Breast epithelium (tissue), 4 donors: ENCODE measurements at regions not wholly inside any gene's neighbourhood (a gene's known extent, or its start where the extent isn't known, plus 50 kb on each side); places are given as distances from the start of the nearest gene placed in this dataset.

Experiments
- DNase-seq, 2 donors: peaks; one replicate each; pipeline ENCODE4 v3.0.0-alpha.2; 2019; ENCODE audit warnings: low spot score in 2 of 2
- H3K27ac ChIP-seq, 2 donors: fragments of 200-600 bp; sonication (generic) in 1 of 2; one replicate each; pipeline ENCODE4 v1.5.1; 2016 to 2019; ENCODE audit warnings: mild to moderate bottlenecking in 1 of 2
- H3K27me3 ChIP-seq, 2 donors: fragments of 200-600 bp; sonication (generic) in 1 of 2; one replicate each; pipeline versions ENCODE4 v1.5.1 to v1.6.0; 2017 to 2019; ENCODE audit warnings: control low read depth in 1 of 2, mild to moderate bottlenecking in 1 of 2
- H3K36me3 ChIP-seq: fragments of 200-600 bp; one replicate; pipeline ENCODE4 v1.5.1; 2019
- H3K4me1 ChIP-seq, 2 donors: fragments of 200-600 bp; sonication (generic); one replicate each; pipeline ENCODE4 v1.5.1; 2016 to 2019; ENCODE audit warnings: control low read depth in 1 of 2
- H3K4me3 ChIP-seq, 3 donors: fragments of 200-600 bp; sonication (generic); 1 replicate in 2 of 3; 2 replicates in 1 of 3; pipeline ENCODE4 v1.5.1; 2016 to 2019; ENCODE audit warnings: mild to moderate bottlenecking in 3 of 3, moderate library complexity in 2 of 3
- H3K9me3 ChIP-seq, 2 donors: fragments of 200-600 bp; sonication (generic) in 1 of 2; one replicate each; pipeline ENCODE4 v1.5.1; 2016 to 2019; ENCODE audit warnings: control low read depth in 1 of 2
- CTCF ChIP-seq, 3 donors: fragments of 450-650 bp; IDR thresholded peaks; one replicate each; pipeline ENCODE4 v1.5.1; 2016 to 2017; ENCODE audit warnings: antibody characterized with exemption in 3 of 3, mild to moderate bottlenecking in 3 of 3, moderate library complexity in 3 of 3
- POLR2A ChIP-seq: fragments of 450-650 bp; IDR thresholded peaks from one replicate; pipeline ENCODE4 v1.6.1; 2016; ENCODE audit warnings: antibody characterized with exemption, mild to moderate bottlenecking, moderate library complexity
- POLR2AphosphoS5 ChIP-seq, 3 donors: sonication (generic); formaldehyde crosslinking; IDR thresholded peaks; one replicate each; pipeline ENCODE4 v1.6.1; 2017; ENCODE audit warnings: antibody characterized with exemption in 3 of 3
- intact Hi-C: fragments of 100-400 bp; cut with DNase I; formaldehyde crosslinking; loops from one replicate; pipeline ENCODE4 v1.15.1; 2023; ENCODE audit warnings: low total_unique reads

- intact Hi-C loops, result no loop called here
- no peak for DNase-seq
- Histone ChIP-seq H3K27ac (no peak overlapping the region), H3K4me1 (no peaks in the 10 kb centered on the region), H3K4me3 (no peak overlapping the region), H3K36me3 (no peaks in the 10 kb centered on the region), H3K27me3 (no peaks in the 10 kb centered on the region), H3K9me3 (no peaks in the 10 kb centered on the region)
- no peak for TF ChIP-seq POLR2A
- no peak for TF ChIP-seq CTCF (IDR thresholded peaks at IDR 0.05)
- TF ChIP-seq POLR2AphosphoS5 (IDR thresholded peaks at IDR 0.05), result no peak
These were observed 636.7 kb downstream of the KCNT2 start for GRCh38 chr1:195971589-195971988.

GRCh38 chr1:195970209-195970608, 638.0 kb downstream of the KCNT2 start:
- Histone ChIP-seq H3K27ac (no peak overlapping the region), H3K4me1 (no peaks in the 10 kb centered on the region), H3K4me3 (no peak overlapping the region), H3K36me3 (no peaks in the 10 kb centered on the region), H3K27me3 (no peaks in the 10 kb centered on the region), H3K9me3 (no peaks in the 10 kb centered on the region)
- no peak for DNase-seq
- TF ChIP-seq POLR2A, result no peak
- TF ChIP-seq POLR2AphosphoS5 (IDR thresholded peaks at IDR 0.05), result no peak
- no peak for TF ChIP-seq CTCF (IDR thresholded peaks at IDR 0.05)
- intact Hi-C loops, result no loop called here

- no peak for DNase-seq
- Histone ChIP-seq H3K27me3 (no peaks in the 10 kb centered on the region), H3K36me3 (no peaks in the 10 kb centered on the region), H3K9me3 (no peaks in the 10 kb centered on the region), H3K27ac (no peak overlapping the region), H3K4me1 (no peaks in the 10 kb centered on the region), H3K4me3 (no peak overlapping the region)
- TF ChIP-seq CTCF (IDR thresholded peaks at IDR 0.05) (no peak), POLR2A (no peak), POLR2AphosphoS5 (IDR thresholded peaks at IDR 0.05) (no peak)
- intact Hi-C loops, result no loop called here
These were observed 642.8 kb downstream of the KCNT2 start for GRCh38 chr1:195965475-195965874.

GRCh38 chr1:195965036-195965435, 643.2 kb downstream of the KCNT2 start:
- Histone ChIP-seq H3K27ac (no peak overlapping the region), H3K36me3 (no peaks in the 10 kb centered on the region), H3K4me3 (no peak overlapping the region), H3K27me3 (no peaks in the 10 kb centered on the region), H3K9me3 (no peaks in the 10 kb centered on the region), H3K4me1 (no peaks in the 10 kb centered on the region)
- no peak for DNase-seq
- TF ChIP-seq POLR2AphosphoS5 (IDR thresholded peaks at IDR 0.05), result no peak
- TF ChIP-seq CTCF (IDR thresholded peaks at IDR 0.05), result no peak
- no peak for TF ChIP-seq POLR2A
- intact Hi-C loops, result no loop called here

GRCh38 chr1:195964516-195964915, 643.7 kb downstream of the KCNT2 start:
- no peaks in the 10 kb centered on the region for H3K36me3 ChIP-seq
- no peaks in the 10 kb centered on the region for H3K9me3 ChIP-seq
- TF ChIP-seq CTCF (IDR thresholded peaks at IDR 0.05) (no peak), POLR2AphosphoS5 (IDR thresholded peaks at IDR 0.05) (no peak), POLR2A (no peak)
- no peaks in the 10 kb centered on the region for H3K4me1 ChIP-seq
- no peak overlapping the region for H3K27ac ChIP-seq
- no peak overlapping the region for H3K4me3 ChIP-seq
- H3K27me3 ChIP-seq, result no peaks in the 10 kb centered on the region
- DNase-seq, result no peak
- intact Hi-C loops, result no loop called here
